ENCODE measurements at regions not wholly inside any gene's neighbourhood (a gene's known extent, or its start where the extent isn't known, plus 50 kb on each side); places are given as distances from the start of the nearest gene placed in this dataset.

GRCh38 chr9:136605988-136606660, 56.6 kb upstream of the EGFL7 start:
- H3K18ac ChIP-seq (ENCODE audit: extremely low read depth, low read length), result peak overlapping the region; percentile 32
- peak overlapping the region; percentile 54 for H2BK120ac ChIP-seq (replicated peaks; ENCODE audit: low read depth, low read length)
- H3K56ac ChIP-seq (replicated peaks; ENCODE audit: insufficient read length, low read depth, low read length), result no peak overlapping the region
- H3K23me2 ChIP-seq (ENCODE audit: low read depth, low read length), result no peaks in the 10 kb centered on the region
- H3K4ac ChIP-seq (replicated peaks; ENCODE audit: insufficient read length, low read depth, low read length), result peak overlapping the region; percentile 78
- H3K79me1 ChIP-seq (ENCODE audit: low read depth, low read length), result no peaks in the 10 kb centered on the region
- H2BK15ac ChIP-seq (ENCODE audit: low read length), result peak overlapping the region; percentile 81; the same call in 1 of the 2 replicates
- peaks cover 0 to 32% (median 15%) of the 10 kb centered on the region in 4 experiments; a peak in 5 of 7 replicates for H3K4me1 ChIP-seq (replicated peaks in 1 of 4; ENCODE audit: control insufficient read depth in 3 of 4, insufficient read depth in 4 of 4, low read length in 3 of 4)
- H3K27me3 ChIP-seq (replicated peaks in 1 of 4; ENCODE audit: control insufficient read depth in 3 of 4, extremely low read depth in 1 of 4, insufficient read depth in 3 of 4, low read length in 3 of 4), result 0 out of 7 replicates have a peak, but pooled peaks cover 0 to 2% (median 0%) of the 10 kb centered on the region in 4 experiments
- no peak overlapping the region for H3K4me2 ChIP-seq (ENCODE audit: insufficient read depth in 1 of 2, low read depth in 2 of 2, low read length in 2 of 2)
- DNase-seq (ENCODE audit: low read depth in 1 of 2, low spot score in 2 of 2), result no peak
- H2BK12ac ChIP-seq (ENCODE audit: low read depth, low read length), result peak overlapping the region; percentile 95; the same call in 1 of the 2 replicates
- H3K36me3 ChIP-seq (ENCODE audit: control insufficient read depth in 2 of 4, insufficient read depth in 4 of 4, low read length in 3 of 4), result no peaks in the 10 kb centered on the region
- H3K4me3 ChIP-seq (ENCODE audit: extremely low read depth in 1 of 4, insufficient read depth in 2 of 4, low read depth in 3 of 4, low read length in 4 of 4), result no peak overlapping the region
- H3K9me3 ChIP-seq (ENCODE audit: insufficient read depth in 2 of 2, low read depth in 1 of 2, low read length in 1 of 2), result no peaks in the 10 kb centered on the region; a peak in 1 of 4 replicates
- H4K8ac ChIP-seq (ENCODE audit: extremely low read depth, insufficient read depth, low read length), result no peak overlapping the region; the same call in 1 of the 2 replicates
- WGBS, 2 experiments (ENCODE audit: extremely low coverage in 1 of 2, insufficient coverage in 1 of 2, insufficient read length in 1 of 2, insufficient replicate concordance in 2 of 2, low coverage in 1 of 2, low lambda C conversion rate in 2 of 2, missing lambda C conversion rate in 1 of 2), result 75% methylated on average over 14 of the region's 17 CpGs; no CpG with 5 or more reads in 1 of the 2 experiments
- peak overlapping the region; percentile 34 for H4K91ac ChIP-seq (replicated peaks; ENCODE audit: insufficient read length, low read length)
- H3K27ac ChIP-seq (ENCODE audit: low read depth, low read length), result no peak overlapping the region
- FAIRE-seq, result no peak
- H2BK20ac ChIP-seq (ENCODE audit: low read length), result no peak overlapping the region
- peaks cover 0 to 2% of the 10 kb centered on the region in 2 experiments for H4K20me1 ChIP-seq (replicated peaks in 1 of 2; ENCODE audit: control insufficient read depth in 1 of 2, insufficient read depth in 2 of 2, low read length in 2 of 2)
- no peaks in the 10 kb centered on the region for H3K79me2 ChIP-seq (ENCODE audit: control insufficient read depth in 1 of 2, insufficient read depth in 2 of 2, low read length in 2 of 2)
- H2BK5ac ChIP-seq (ENCODE audit: low read depth, low read length), result no peak overlapping the region; the same call in 1 of the 2 replicates
- H2AFZ ChIP-seq (ENCODE audit: low read length), result no peak overlapping the region
- no peak overlapping the region for H4K5ac ChIP-seq (ENCODE audit: insufficient read length, low read depth, low read length)
- POLR2A ChIA-PET (ENCODE audit: partially characterized antibody), result interaction anchor here (1.3 to 6.1 kb wide), 3 partner anchors 13 to 22 kb away, joined by 4 to 28 read pairs (median 6); no protein-coding TSS in a partner anchor
- CTCF ChIA-PET (ENCODE audit: partially characterized antibody), result interaction anchor here (0.8 to 5.8 kb wide), 14 partner anchors 9 to 166 kb away, joined by 3 to 24 read pairs (median 5); no protein-coding TSS in a partner anchor
- 0 out of 2 replicates have a peak overlapping the region, but pooled peaks have one; percentile 3 for H2AK5ac ChIP-seq (ENCODE audit: low read depth, low read length)
- H3K9ac ChIP-seq (replicated peaks in 1 of 4; ENCODE audit: extremely low read depth in 1 of 4, low read depth in 3 of 4, low read length in 3 of 4), result no peak overlapping the region
- TF ChIP-seq USF2 (IDR thresholded peaks at IDR 0.05; ENCODE audit: low read length) (no peak), KDM1A (IDR thresholded peaks at IDR 0.05; ENCODE audit: borderline replicate concordance, low read length) (no peak), POLR2AphosphoS5 (IDR thresholded peaks at IDR 0.05; ENCODE audit: low read depth, low read length) (no peak), SIX5 (IDR thresholded peaks at IDR 0.05; ENCODE audit: low read depth, low read length) (no peak)
- H3K14ac ChIP-seq (ENCODE audit: insufficient read length), result no peak overlapping the region
- H3K23ac ChIP-seq (ENCODE audit: insufficient read length), result no peak overlapping the region
